HCT116 (cell line): ENCODE measurements at regions not wholly inside any gene's neighbourhood (a gene's known extent, or its start where the extent isn't known, plus 50 kb on each side); places are given as distances from the start of the nearest gene placed in this dataset.

Source experiments
- EZH2phosphoT487 ChIP-seq: fragments of 200-600 bp; IDR thresholded peaks from 2 replicates; pipeline ENCODE4 v1.6.1; 2018; ENCODE audit warnings: antibody characterized with exemption, borderline replicate concordance
- FOSL1 ChIP-seq: IDR thresholded peaks from 2 replicates; pipeline ENCODE4 v1.6.1; 2012; ENCODE audit warnings: low read depth
- JUND ChIP-seq: IDR thresholded peaks from 2 replicates; pipeline ENCODE4 v1.6.1; 2012
- POLR2A ChIP-seq: IDR thresholded peaks from 2 replicates; pipeline ENCODE4 v1.7.0; 2011; ENCODE audit warnings: borderline replicate concordance; ENCODE audit not compliant: insufficient read depth, insufficient read length; ENCODE audit errors: extremely low read depth
- POLR2AphosphoS5 ChIP-seq: IDR thresholded peaks from 2 replicates; pipeline ENCODE4 v1.6.1; 2011; ENCODE audit warnings: mild to moderate bottlenecking, low read depth, low read length, moderate library complexity
- SP1 ChIP-seq: IDR thresholded peaks from 2 replicates; pipeline ENCODE4 v1.6.1; 2012; ENCODE audit warnings: low read depth
- ZFX ChIP-seq: fragments of 450-650 bp; IDR thresholded peaks from 2 replicates; pipeline ENCODE4 v1.6.1; 2017
- TF ChIP-seq, protein P1 (sequence below): IDR thresholded peaks from 2 replicates; pipeline ENCODE4 v1.6.1; 2012
- TF ChIP-seq, protein P2 (sequence below), 3 experiments: fragments of 200-600 bp in 1 of 3; sonication (generic) in 1 of 3; IDR thresholded peaks in 2 of 3; conservative IDR thresholded peaks in 1 of 3; 2 replicates each; pipeline ENCODE4 v1.5.1; 2012 to 2017; ENCODE audit warnings: low read depth in 2 of 3, low read length in 2 of 3, antibody characterized with exemption in 1 of 3, borderline replicate concordance in 1 of 3, control low read depth in 1 of 3, mild to moderate bottlenecking in 1 of 3, mixed read lengths in 1 of 3, mixed run types in 1 of 3, moderate library complexity in 1 of 3; ENCODE audit not compliant: insufficient read depth in 1 of 3

DNA sequence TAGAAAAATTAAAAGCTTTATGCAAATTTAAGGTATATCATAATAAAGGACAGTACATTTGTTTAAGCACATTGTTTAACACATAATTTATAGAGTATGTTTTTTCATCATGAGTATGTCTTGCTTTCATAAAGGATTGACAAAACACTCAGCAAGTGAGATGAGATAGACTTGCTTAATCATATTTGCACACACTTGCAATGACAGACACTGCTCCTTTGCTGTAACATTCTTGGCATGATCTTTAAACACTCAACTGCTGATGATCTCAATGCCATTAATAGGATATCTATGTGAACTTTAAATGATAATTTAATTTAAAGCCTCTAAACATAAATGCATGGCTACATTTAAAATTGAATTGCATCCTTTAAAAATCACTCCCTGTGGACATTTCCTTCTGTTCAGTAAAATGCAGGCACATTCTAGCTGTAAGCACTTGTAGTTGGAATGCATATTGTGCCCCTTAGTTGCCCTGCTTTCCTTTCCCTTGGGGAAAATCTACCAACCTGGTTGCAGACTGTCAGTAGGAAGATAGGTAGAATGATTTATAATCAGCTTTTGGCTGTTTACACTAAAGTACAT lies 979.0 kb downstream of the TMTC2 start:
- TF ChIP-seq, protein P1, sequence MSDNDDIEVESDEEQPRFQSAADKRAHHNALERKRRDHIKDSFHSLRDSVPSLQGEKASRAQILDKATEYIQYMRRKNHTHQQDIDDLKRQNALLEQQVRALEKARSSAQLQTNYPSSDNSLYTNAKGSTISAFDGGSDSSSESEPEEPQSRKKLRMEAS = no peak
- TF ChIP-seq JUND (no peak), ZFX (no peak), POLR2AphosphoS5 (no peak), POLR2A (no peak), EZH2phosphoT487 (no peak), FOSL1 (no peak), SP1 (no peak)
- TF ChIP-seq, protein P2, sequence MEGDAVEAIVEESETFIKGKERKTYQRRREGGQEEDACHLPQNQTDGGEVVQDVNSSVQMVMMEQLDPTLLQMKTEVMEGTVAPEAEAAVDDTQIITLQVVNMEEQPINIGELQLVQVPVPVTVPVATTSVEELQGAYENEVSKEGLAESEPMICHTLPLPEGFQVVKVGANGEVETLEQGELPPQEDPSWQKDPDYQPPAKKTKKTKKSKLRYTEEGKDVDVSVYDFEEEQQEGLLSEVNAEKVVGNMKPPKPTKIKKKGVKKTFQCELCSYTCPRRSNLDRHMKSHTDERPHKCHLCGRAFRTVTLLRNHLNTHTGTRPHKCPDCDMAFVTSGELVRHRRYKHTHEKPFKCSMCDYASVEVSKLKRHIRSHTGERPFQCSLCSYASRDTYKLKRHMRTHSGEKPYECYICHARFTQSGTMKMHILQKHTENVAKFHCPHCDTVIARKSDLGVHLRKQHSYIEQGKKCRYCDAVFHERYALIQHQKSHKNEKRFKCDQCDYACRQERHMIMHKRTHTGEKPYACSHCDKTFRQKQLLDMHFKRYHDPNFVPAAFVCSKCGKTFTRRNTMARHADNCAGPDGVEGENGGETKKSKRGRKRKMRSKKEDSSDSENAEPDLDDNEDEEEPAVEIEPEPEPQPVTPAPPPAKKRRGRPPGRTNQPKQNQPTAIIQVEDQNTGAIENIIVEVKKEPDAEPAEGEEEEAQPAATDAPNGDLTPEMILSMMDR (IDR thresholded peaks at IDR 0.05 in 2 of 3, conservative IDR thresholded peaks at IDR 0.05 in 1 of 3; ENCODE audit: borderline replicate concordance in 1 of 3, insufficient read depth in 1 of 3, low read depth in 2 of 3, low read length in 2 of 3) = no peak
